Neural cell (in vitro differentiated cells): ENCODE measurements at regions not wholly inside any gene's neighbourhood (a gene's known extent, or its start where the extent isn't known, plus 50 kb on each side); places are given as distances from the start of the nearest gene placed in this dataset.

Experiments used
- EZH2 ChIP-seq: fragments of 200-600, 300-800 bp; shearing (Covaris generic), sonication (generic); IDR thresholded peaks from 2 replicates; pipeline ENCODE4 v1.6.1; 2014; ENCODE audit warnings: antibody characterized with exemption, low read length, borderline replicate concordance, mild to moderate bottlenecking; ENCODE audit not compliant: insufficient read depth, poor library complexity, severe bottlenecking
- POLR2AphosphoS5 ChIP-seq: IDR thresholded peaks from 2 replicates; pipeline ENCODE4 v1.6.1; 2012
- RAD21 ChIP-seq: fragments of 450-650 bp; conservative IDR thresholded peaks from 2 replicates; pipeline ENCODE4 v1.6.1; 2014; ENCODE audit warnings: antibody characterized with exemption, mild to moderate bottlenecking, moderate library complexity
- TF ChIP-seq, protein P1 (sequence below): fragments of 450-650 bp; IDR thresholded peaks from 2 replicates; pipeline ENCODE4 v1.5.1; 2014; ENCODE audit warnings: antibody characterized with exemption, mild to moderate bottlenecking, moderate library complexity; ENCODE audit not compliant: poor library complexity, severe bottlenecking
- TF ChIP-seq, protein P2 (sequence below): IDR thresholded peaks from 2 replicates; pipeline ENCODE4 v1.6.1; 2012; ENCODE audit warnings: borderline replicate concordance

DNA sequence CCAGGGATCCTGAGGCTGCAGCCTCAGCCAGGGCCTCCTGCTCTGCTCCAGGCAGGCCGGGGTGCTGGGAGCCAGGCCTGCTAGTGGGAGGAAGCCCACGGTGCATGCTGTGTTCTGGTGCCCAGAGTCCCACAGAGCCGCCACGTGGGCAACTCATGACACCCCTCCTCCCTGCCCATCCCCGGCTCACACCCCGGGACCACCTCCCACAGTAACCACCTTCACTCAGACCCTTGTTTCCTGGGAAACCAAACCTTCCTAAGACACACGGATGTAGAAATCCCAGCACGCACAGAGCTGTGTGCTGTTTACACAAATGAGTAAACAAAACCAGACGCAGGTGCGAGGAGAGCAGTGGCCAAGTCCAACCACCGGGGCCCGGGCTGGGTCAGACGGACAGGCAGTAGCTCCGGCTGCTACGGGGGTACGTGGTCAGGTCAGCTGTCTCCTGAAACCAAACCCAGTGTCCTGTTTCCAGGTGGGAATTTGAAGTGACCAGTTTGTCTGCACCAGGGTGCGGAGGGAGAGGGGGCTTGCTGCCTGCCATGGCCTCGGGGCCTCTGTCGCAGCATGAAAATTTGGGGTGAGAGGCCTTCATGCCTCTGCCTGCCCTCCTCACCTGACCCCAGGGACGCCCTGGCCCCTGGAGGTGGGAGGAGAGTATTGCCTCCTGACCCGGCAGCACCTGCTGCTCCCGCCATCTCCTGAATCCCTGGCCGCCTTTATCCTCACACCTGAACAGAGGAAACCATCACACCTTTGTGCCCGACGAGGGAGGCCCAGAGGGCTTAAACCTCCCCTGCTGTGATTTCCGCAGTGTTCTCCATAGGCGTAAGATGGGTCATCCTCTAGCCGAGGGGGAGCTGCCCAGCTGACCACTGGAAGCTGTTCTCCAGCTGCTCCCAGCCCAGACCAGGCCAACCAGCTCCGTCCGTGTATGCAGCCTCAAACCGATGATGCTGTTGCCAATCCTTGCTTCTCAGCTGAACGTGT is 52.0 kb upstream of the SMOC2 start:
- TF ChIP-seq, protein P1, sequence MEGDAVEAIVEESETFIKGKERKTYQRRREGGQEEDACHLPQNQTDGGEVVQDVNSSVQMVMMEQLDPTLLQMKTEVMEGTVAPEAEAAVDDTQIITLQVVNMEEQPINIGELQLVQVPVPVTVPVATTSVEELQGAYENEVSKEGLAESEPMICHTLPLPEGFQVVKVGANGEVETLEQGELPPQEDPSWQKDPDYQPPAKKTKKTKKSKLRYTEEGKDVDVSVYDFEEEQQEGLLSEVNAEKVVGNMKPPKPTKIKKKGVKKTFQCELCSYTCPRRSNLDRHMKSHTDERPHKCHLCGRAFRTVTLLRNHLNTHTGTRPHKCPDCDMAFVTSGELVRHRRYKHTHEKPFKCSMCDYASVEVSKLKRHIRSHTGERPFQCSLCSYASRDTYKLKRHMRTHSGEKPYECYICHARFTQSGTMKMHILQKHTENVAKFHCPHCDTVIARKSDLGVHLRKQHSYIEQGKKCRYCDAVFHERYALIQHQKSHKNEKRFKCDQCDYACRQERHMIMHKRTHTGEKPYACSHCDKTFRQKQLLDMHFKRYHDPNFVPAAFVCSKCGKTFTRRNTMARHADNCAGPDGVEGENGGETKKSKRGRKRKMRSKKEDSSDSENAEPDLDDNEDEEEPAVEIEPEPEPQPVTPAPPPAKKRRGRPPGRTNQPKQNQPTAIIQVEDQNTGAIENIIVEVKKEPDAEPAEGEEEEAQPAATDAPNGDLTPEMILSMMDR, result no peak
- TF ChIP-seq EZH2, result no peak
- TF ChIP-seq, protein P2, sequence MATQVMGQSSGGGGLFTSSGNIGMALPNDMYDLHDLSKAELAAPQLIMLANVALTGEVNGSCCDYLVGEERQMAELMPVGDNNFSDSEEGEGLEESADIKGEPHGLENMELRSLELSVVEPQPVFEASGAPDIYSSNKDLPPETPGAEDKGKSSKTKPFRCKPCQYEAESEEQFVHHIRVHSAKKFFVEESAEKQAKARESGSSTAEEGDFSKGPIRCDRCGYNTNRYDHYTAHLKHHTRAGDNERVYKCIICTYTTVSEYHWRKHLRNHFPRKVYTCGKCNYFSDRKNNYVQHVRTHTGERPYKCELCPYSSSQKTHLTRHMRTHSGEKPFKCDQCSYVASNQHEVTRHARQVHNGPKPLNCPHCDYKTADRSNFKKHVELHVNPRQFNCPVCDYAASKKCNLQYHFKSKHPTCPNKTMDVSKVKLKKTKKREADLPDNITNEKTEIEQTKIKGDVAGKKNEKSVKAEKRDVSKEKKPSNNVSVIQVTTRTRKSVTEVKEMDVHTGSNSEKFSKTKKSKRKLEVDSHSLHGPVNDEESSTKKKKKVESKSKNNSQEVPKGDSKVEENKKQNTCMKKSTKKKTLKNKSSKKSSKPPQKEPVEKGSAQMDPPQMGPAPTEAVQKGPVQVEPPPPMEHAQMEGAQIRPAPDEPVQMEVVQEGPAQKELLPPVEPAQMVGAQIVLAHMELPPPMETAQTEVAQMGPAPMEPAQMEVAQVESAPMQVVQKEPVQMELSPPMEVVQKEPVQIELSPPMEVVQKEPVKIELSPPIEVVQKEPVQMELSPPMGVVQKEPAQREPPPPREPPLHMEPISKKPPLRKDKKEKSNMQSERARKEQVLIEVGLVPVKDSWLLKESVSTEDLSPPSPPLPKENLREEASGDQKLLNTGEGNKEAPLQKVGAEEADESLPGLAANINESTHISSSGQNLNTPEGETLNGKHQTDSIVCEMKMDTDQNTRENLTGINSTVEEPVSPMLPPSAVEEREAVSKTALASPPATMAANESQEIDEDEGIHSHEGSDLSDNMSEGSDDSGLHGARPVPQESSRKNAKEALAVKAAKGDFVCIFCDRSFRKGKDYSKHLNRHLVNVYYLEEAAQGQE, result no peak
- TF ChIP-seq POLR2AphosphoS5, result no peak
- no peak for TF ChIP-seq RAD21
